ENCODE measurements at regions not wholly inside any gene's neighbourhood (a gene's known extent, or its start where the extent isn't known, plus 50 kb on each side); places are given as distances from the start of the nearest gene placed in this dataset.

- TF ChIP-seq, protein P1, sequence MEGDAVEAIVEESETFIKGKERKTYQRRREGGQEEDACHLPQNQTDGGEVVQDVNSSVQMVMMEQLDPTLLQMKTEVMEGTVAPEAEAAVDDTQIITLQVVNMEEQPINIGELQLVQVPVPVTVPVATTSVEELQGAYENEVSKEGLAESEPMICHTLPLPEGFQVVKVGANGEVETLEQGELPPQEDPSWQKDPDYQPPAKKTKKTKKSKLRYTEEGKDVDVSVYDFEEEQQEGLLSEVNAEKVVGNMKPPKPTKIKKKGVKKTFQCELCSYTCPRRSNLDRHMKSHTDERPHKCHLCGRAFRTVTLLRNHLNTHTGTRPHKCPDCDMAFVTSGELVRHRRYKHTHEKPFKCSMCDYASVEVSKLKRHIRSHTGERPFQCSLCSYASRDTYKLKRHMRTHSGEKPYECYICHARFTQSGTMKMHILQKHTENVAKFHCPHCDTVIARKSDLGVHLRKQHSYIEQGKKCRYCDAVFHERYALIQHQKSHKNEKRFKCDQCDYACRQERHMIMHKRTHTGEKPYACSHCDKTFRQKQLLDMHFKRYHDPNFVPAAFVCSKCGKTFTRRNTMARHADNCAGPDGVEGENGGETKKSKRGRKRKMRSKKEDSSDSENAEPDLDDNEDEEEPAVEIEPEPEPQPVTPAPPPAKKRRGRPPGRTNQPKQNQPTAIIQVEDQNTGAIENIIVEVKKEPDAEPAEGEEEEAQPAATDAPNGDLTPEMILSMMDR (conservative IDR thresholded peaks at IDR 0.05 in 1 of 2, IDR thresholded peaks at IDR 0.05 in 1 of 2; ENCODE audit: low read depth in 1 of 2, low read length in 2 of 2), result no peak
- no peak for TF ChIP-seq EZH2 (IDR thresholded peaks at IDR 0.05; ENCODE audit: low read length, missing control alignments)
Observed at GRCh38 chr4:73683456-73683855, 56.9 kb upstream of the CXCL8 start.

All from fibroblast of lung (primary cell).